Breast epithelium (tissue), 4 donors: ENCODE measurements at regions not wholly inside any gene's neighbourhood (a gene's known extent, or its start where the extent isn't known, plus 50 kb on each side); places are given as distances from the start of the nearest gene placed in this dataset.

ENCODE experiments used
- DNase-seq, 2 donors: peaks; one replicate each; pipeline ENCODE4 v3.0.0-alpha.2; 2019; ENCODE audit warnings: low spot score in 2 of 2
- H3K27ac ChIP-seq, 2 donors: fragments of 200-600 bp; sonication (generic) in 1 of 2; one replicate each; pipeline ENCODE4 v1.5.1; 2016 to 2019; ENCODE audit warnings: mild to moderate bottlenecking in 1 of 2
- H3K27me3 ChIP-seq, 2 donors: fragments of 200-600 bp; sonication (generic) in 1 of 2; one replicate each; pipeline versions ENCODE4 v1.5.1 to v1.6.0; 2017 to 2019; ENCODE audit warnings: control low read depth in 1 of 2, mild to moderate bottlenecking in 1 of 2
- H3K36me3 ChIP-seq: fragments of 200-600 bp; one replicate; pipeline ENCODE4 v1.5.1; 2019
- H3K4me1 ChIP-seq, 2 donors: fragments of 200-600 bp; sonication (generic); one replicate each; pipeline ENCODE4 v1.5.1; 2016 to 2019; ENCODE audit warnings: control low read depth in 1 of 2
- H3K4me3 ChIP-seq, 3 donors: fragments of 200-600 bp; sonication (generic); 1 replicate in 2 of 3; 2 replicates in 1 of 3; pipeline ENCODE4 v1.5.1; 2016 to 2019; ENCODE audit warnings: mild to moderate bottlenecking in 3 of 3, moderate library complexity in 2 of 3
- H3K9me3 ChIP-seq, 2 donors: fragments of 200-600 bp; sonication (generic) in 1 of 2; one replicate each; pipeline ENCODE4 v1.5.1; 2016 to 2019; ENCODE audit warnings: control low read depth in 1 of 2
- POLR2A ChIP-seq: fragments of 450-650 bp; IDR thresholded peaks from one replicate; pipeline ENCODE4 v1.6.1; 2016; ENCODE audit warnings: antibody characterized with exemption, mild to moderate bottlenecking, moderate library complexity
- POLR2AphosphoS5 ChIP-seq, 3 donors: sonication (generic); formaldehyde crosslinking; IDR thresholded peaks; one replicate each; pipeline ENCODE4 v1.6.1; 2017; ENCODE audit warnings: antibody characterized with exemption in 3 of 3
- intact Hi-C: fragments of 100-400 bp; cut with DNase I; formaldehyde crosslinking; loops from one replicate; pipeline ENCODE4 v1.15.1; 2023; ENCODE audit warnings: low total_unique reads
- TF ChIP-seq, protein P1 (sequence below), 3 donors: fragments of 450-650 bp; IDR thresholded peaks; one replicate each; pipeline ENCODE4 v1.5.1; 2016 to 2017; ENCODE audit warnings: antibody characterized with exemption in 3 of 3, mild to moderate bottlenecking in 3 of 3, moderate library complexity in 3 of 3

DNA sequence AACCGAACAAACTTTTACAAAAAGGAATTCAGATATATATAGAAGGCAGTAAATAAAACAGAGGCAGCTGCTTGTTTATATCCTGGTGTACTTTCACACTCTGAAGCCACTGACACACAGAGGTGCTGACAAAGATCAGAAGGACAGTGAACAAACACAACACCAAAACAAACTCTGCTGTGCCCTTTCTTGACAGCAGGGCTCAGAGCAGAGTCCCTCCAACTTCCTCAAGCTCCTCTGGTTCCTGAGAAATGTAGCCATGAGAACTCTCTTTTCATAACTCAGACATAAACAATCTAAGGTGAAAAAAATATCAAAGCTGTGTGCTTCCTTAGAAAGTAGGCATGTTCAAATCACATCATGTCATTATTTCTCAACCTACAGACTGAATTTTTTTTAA is 1052.8 kb upstream of the SPRY2 start:
- no peak for TF ChIP-seq POLR2A
- TF ChIP-seq, protein P1, sequence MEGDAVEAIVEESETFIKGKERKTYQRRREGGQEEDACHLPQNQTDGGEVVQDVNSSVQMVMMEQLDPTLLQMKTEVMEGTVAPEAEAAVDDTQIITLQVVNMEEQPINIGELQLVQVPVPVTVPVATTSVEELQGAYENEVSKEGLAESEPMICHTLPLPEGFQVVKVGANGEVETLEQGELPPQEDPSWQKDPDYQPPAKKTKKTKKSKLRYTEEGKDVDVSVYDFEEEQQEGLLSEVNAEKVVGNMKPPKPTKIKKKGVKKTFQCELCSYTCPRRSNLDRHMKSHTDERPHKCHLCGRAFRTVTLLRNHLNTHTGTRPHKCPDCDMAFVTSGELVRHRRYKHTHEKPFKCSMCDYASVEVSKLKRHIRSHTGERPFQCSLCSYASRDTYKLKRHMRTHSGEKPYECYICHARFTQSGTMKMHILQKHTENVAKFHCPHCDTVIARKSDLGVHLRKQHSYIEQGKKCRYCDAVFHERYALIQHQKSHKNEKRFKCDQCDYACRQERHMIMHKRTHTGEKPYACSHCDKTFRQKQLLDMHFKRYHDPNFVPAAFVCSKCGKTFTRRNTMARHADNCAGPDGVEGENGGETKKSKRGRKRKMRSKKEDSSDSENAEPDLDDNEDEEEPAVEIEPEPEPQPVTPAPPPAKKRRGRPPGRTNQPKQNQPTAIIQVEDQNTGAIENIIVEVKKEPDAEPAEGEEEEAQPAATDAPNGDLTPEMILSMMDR (IDR thresholded peaks at IDR 0.05), result no peak
- no peak for TF ChIP-seq POLR2AphosphoS5 (IDR thresholded peaks at IDR 0.05)
- intact Hi-C loops, result no loop called here
- DNase-seq, result no peak
- H3K4me3 ChIP-seq, result no peak overlapping the region
- H3K9me3 ChIP-seq, result no peaks in the 10 kb centered on the region
- H3K27me3 ChIP-seq, result no peaks in the 10 kb centered on the region
- no peaks in the 10 kb centered on the region for H3K4me1 ChIP-seq
- no peaks in the 10 kb centered on the region for H3K36me3 ChIP-seq
- H3K27ac ChIP-seq, result no peak overlapping the region

DNA sequence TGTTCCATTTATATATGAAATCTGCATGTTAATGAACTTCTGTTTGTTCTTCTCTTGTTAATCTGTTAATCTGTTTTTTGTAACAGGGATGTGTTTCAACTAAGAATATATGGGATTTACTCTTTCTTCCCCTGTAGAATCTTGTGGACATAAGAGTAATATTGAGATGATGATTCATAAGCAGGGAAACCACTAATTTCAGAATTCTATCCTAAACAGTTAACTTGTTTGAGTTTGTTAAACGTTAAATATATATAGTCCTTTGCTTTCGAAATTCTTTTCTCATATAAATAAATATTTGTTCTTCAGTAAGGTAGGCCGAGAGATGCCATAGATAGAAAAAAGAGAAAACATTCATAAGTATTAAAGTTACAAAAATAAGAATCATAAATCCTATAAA is 1052.2 kb upstream of the SPRY2 start:
- no peaks in the 10 kb centered on the region for H3K27me3 ChIP-seq
- no peaks in the 10 kb centered on the region for H3K4me1 ChIP-seq
- H3K27ac ChIP-seq, result no peak overlapping the region
- intact Hi-C loops, result no loop called here
- no peak overlapping the region for H3K4me3 ChIP-seq
- DNase-seq, result no peak
- H3K36me3 ChIP-seq, result no peaks in the 10 kb centered on the region
- no peaks in the 10 kb centered on the region for H3K9me3 ChIP-seq
- no peak for TF ChIP-seq POLR2A
- TF ChIP-seq POLR2AphosphoS5 (IDR thresholded peaks at IDR 0.05), result no peak
- TF ChIP-seq, protein P1 (IDR thresholded peaks at IDR 0.05), result no peak

DNA sequence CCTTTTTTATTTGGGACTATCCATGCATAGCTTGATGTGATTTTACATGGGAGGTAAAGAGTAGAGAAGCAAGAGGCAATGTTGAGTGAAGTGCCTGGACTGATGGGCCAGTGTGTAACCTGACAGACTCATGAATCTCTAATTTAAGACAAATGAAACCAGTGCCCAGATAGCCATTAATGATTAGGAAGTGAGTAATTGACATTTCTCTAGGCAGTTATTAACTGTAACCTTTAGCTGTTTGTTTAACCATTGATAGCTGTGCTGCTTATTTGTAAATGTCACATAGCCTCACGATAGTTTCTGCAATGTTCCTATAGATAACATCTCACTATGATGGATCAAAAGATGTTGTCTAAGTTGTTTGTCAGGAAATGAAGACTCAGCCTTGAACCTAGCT is 1047.5 kb upstream of the SPRY2 start:
- Histone ChIP-seq H3K36me3 (no peaks in the 10 kb centered on the region), H3K4me1 (no peaks in the 10 kb centered on the region), H3K27ac (no peak overlapping the region), H3K27me3 (no peaks in the 10 kb centered on the region), H3K4me3 (no peak overlapping the region), H3K9me3 (no peaks in the 10 kb centered on the region)
- intact Hi-C loops, result no loop called here
- TF ChIP-seq POLR2AphosphoS5 (IDR thresholded peaks at IDR 0.05) (no peak), POLR2A (no peak)
- TF ChIP-seq, protein P1 (IDR thresholded peaks at IDR 0.05), result no peak
- DNase-seq, result no peak

DNA sequence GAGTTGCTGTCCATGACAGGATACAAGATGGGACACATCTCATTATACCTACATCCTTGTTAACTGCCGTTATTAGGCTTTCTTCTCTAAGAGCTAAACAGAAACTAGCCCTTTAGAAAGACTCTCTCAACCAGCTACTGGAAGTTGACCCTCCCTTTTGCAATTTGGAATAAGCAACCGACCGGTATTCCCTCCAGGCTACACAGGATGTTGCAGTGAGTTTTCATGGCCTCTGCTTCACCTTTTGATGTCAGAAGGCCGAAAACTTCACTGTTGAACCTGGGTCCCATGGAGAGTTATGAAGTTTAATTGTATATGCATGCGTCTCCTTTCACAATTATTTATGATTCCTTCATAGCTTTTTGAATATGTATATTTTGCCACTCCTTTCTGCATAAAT is 1042.5 kb upstream of the SPRY2 start:
- Histone ChIP-seq H3K27ac (no peak overlapping the region), H3K4me1 (no peaks in the 10 kb centered on the region), H3K36me3 (no peaks in the 10 kb centered on the region), H3K27me3 (no peaks in the 10 kb centered on the region), H3K9me3 (no peaks in the 10 kb centered on the region), H3K4me3 (no peak overlapping the region)
- intact Hi-C loops, result loop anchor here (5.0 kb wide), 1 partner anchor 874 kb away; no protein-coding TSS in a partner anchor
- TF ChIP-seq POLR2A, result no peak
- no peak for TF ChIP-seq POLR2AphosphoS5 (IDR thresholded peaks at IDR 0.05)
- TF ChIP-seq, protein P1 (IDR thresholded peaks at IDR 0.05), result no peak
- DNase-seq, result no peak

DNA sequence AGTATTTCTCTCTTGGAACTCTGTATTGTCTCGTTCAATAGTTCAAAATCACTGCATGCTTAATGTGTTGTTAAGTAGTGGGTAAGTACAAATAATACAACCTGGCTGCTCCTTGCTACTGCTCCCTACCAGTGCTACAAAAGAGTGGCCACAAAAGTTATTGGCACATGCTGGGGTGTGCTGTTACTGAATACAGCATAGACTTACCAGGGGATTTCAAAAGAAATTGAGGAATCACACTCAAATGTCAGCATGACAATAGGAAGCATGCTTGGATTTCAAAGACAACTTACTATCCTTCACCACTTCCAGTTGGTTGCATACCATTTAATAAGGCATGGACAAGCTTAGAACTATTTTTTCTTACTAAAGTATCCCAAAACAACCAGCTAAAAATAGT is 1041.3 kb upstream of the SPRY2 start:
- Histone ChIP-seq H3K27me3 (no peaks in the 10 kb centered on the region), H3K27ac (no peak overlapping the region), H3K4me1 (no peaks in the 10 kb centered on the region), H3K4me3 (no peak overlapping the region), H3K9me3 (no peaks in the 10 kb centered on the region), H3K36me3 (no peaks in the 10 kb centered on the region)
- intact Hi-C loops, result loop anchor here (5.0 kb wide), 1 partner anchor 875 kb away; no protein-coding TSS in a partner anchor
- TF ChIP-seq POLR2A (no peak), POLR2AphosphoS5 (IDR thresholded peaks at IDR 0.05) (no peak)
- TF ChIP-seq, protein P1 (IDR thresholded peaks at IDR 0.05), result no peak
- DNase-seq, result no peak
